Endothelial cell of umbilical vein (primary cell): ENCODE measurements at regions not wholly inside any gene's neighbourhood (a gene's known extent, or its start where the extent isn't known, plus 50 kb on each side); places are given as distances from the start of the nearest gene placed in this dataset.

Experiments used
- EZH2 ChIP-seq: IDR thresholded peaks from 2 replicates; pipeline ENCODE4 v1.6.1; 2012; ENCODE audit warnings: borderline replicate concordance, low read depth, mild to moderate bottlenecking, moderate library complexity, low read length, inconsistent platforms; ENCODE audit not compliant: severe bottlenecking
- GATA2 ChIP-seq: IDR thresholded peaks from 2 replicates; pipeline ENCODE4 v1.7.0; 2011; ENCODE audit warnings: low read depth, mild to moderate bottlenecking, moderate library complexity, mixed read lengths, low read length; ENCODE audit not compliant: insufficient read length, insufficient read depth
- MYC ChIP-seq: IDR thresholded peaks from one replicate; pipeline ENCODE4 v1.6.1; 2011; ENCODE audit warnings: mild to moderate bottlenecking, low read depth, low read length
- POLR2A ChIP-seq: IDR thresholded peaks from 2 replicates; pipeline ENCODE4 v1.6.1; 2012; ENCODE audit warnings: low read depth, mild to moderate bottlenecking, control low read depth, low read length
- TF ChIP-seq, protein P1 (sequence below), 2 donors: IDR thresholded peaks; 1 replicate in 1 of 2; 2 replicates in 1 of 2; pipeline ENCODE4 v1.5.1; 2011; ENCODE audit warnings: low read length in 2 of 2, mild to moderate bottlenecking in 2 of 2, moderate library complexity in 2 of 2, control low read depth in 1 of 2, inconsistent platforms in 1 of 2, low read depth in 1 of 2; ENCODE audit not compliant: insufficient read depth in 1 of 2; ENCODE audit errors: extremely low read depth in 1 of 2

DNA sequence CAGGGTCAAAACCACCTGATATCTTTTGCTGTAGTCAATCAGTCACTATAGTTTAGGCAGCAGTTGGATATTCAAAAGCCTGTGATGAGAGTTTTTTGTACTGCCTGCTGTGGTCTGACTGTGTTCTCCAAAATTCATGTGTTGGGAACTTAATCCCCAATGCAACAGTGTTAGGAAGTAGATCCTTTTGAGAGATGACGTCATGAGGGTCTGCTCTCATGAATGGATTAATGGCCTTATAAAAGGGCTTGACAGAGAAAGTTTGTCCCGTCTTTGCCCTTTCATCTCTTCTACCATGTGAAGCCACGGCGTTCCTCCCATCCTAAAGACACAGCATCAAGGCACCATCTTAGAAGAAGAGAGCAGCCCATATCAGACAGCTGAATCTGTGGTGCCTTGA, 50.8 kb upstream of the PDE3A start:
- TF ChIP-seq, protein P1, sequence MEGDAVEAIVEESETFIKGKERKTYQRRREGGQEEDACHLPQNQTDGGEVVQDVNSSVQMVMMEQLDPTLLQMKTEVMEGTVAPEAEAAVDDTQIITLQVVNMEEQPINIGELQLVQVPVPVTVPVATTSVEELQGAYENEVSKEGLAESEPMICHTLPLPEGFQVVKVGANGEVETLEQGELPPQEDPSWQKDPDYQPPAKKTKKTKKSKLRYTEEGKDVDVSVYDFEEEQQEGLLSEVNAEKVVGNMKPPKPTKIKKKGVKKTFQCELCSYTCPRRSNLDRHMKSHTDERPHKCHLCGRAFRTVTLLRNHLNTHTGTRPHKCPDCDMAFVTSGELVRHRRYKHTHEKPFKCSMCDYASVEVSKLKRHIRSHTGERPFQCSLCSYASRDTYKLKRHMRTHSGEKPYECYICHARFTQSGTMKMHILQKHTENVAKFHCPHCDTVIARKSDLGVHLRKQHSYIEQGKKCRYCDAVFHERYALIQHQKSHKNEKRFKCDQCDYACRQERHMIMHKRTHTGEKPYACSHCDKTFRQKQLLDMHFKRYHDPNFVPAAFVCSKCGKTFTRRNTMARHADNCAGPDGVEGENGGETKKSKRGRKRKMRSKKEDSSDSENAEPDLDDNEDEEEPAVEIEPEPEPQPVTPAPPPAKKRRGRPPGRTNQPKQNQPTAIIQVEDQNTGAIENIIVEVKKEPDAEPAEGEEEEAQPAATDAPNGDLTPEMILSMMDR (IDR thresholded peaks at IDR 0.05; ENCODE audit: extremely low read depth in 1 of 2, insufficient read depth in 1 of 2, low read depth in 1 of 2, low read length in 2 of 2), result no peak
- TF ChIP-seq EZH2 (no peak), POLR2A (no peak), GATA2 (no peak), MYC (no peak)
